GM21423 (cell line): ENCODE measurements at regions not wholly inside any gene's neighbourhood (a gene's known extent, or its start where the extent isn't known, plus 50 kb on each side); places are given as distances from the start of the nearest gene placed in this dataset.
"Not testable (repeated sequence)": the region's sequence is repeated elsewhere in the genome, so short reads cannot be mapped to it uniquely, and the experiment has no call there.

Experiments
- ATAC-seq: cut with Tn5 transposase; IDR thresholded peaks from one replicate; pipeline ENCODE4 v1.9.1; 2021; ENCODE audit warnings: mild to moderate bottlenecking, moderate library complexity; ENCODE audit not compliant: unreplicated experiment

DNA sequence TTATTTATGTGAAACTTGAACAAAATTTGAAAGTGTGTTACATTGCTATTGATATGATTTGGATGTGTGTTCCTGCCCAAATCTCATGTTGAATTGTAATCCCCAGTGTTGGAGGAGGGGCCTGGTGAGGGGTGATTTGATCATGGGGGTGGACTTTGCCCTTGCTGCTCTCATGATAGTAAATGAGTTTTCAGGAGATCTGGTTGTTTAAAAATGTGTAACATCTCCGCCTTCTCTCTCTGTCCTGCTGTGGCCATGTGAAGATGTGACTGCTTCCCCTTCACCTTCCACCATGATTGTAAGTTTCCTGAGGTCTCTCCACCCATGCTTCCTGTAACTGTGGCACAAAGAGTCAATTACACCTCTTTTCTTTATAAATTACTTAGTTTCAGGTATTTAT is 1731.0 kb downstream of the SLITRK5 start:
- ATAC-seq: no peak

DNA sequence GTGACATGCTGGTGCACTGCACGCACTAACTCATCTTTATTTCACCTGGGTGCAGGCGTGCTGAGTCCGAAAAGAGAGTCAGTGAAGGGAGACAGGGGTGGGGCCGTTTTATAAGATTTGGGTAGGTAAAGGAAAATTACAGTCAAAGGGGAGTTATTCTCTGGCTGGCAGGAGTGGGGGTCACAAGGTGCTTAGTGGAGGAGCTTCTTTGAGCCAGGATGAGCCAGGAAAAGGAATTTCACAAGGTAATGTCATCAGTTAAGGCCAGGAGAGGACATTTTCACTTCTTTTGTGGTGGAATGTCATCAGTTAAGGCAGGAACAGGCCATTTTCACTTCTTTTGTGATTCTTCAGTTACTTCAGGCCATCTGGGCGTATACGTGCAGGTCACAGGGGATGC is 1734.9 kb downstream of the SLITRK5 start:
- ATAC-seq: not testable (repeated sequence)

DNA sequence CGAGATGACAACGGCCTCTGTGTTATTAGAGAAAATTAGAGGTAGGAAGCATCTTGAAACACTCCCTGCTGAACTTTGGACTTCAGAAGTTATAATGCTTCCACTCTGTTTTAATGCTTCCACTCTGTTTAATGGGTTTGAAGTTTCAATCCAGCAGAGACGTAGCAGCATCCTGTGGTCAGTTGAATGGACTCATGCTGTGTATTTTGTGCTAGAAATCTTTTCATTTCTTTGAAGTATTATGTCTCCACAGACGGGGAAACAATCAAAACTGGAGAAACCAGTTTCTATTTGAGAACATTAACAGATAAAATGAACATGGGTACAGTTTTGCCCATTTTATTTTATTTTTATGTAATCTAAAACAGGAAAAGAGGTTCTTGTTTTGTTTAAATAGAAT is 1736.2 kb downstream of the SLITRK5 start:
- no peak for ATAC-seq

DNA sequence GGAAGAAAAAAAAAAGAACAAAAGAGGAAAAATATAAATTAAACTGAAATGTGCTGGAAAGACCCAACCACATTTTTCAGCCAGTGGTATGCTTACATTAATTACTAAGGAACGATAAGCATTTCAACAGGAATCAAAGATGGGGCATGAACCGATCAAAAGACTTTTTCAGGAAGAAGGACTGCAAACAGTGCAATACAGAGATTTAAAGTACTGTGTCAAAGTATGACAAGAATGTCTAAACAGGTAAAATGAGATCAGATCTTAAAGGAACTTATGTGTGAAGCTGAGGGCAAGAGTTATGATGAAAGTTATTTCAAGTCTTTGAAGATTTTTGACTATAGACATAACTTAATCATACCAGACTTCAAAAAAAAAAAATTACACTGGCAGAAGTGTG is 1761.8 kb downstream of the SLITRK5 start:
- ATAC-seq: no peak

DNA sequence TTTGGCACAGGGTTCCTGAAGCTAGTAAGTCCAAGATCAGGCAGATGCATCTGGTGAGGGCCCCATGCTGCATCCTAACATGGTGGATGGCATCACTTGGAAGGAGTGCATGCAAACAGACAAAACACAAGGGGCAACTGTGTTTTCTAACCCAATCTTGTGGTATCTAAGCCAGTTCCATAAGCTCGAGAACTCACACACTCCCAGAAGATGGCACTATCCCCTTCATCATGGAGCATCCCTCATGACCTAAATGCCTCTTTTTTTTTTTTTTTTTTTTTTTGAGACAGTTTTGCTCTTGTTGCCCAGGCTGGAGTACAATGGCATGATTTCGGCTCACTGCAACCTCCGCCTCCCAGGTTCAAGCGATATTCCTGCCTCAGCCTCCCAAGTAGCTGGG is 1763.5 kb downstream of the SLITRK5 start:
- not testable (repeated sequence) for ATAC-seq

DNA sequence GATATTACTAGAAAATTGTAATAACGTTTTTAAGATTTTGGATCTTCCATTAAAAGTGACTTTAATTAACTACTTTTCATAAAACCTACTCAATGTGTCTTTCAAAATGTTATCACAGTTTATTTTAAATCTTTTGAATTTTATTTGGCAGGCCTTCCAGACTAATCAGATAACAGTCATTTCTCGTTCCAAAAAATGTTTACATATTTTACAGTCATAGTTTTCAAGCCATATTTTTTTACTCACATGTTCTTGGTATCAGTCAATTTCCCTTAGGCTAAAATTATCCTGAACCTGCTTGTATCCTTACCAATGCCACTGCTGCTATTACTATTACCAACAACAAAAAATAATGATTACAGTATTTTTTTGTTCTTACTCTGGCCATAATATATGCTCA is 1783.5 kb downstream of the SLITRK5 start:
- no peak for ATAC-seq

DNA sequence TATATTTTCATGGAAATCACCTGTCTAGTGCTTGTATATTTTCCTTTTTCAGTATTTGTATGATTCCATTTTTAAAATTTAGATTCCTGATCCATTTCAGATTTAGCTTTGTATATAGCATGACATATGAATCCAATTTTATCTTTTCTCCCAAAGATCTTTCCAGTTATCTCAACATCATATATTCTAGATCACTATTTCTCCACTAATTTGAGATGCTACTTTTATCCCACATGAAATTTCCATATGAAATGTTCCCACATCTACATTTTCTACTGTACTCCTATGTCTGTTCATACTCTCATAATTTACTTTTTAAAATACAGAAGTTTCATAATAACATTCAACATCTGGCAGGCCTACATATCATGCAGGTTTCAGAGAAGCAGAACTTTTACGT is 1784.1 kb downstream of the SLITRK5 start:
- no peak for ATAC-seq

DNA sequence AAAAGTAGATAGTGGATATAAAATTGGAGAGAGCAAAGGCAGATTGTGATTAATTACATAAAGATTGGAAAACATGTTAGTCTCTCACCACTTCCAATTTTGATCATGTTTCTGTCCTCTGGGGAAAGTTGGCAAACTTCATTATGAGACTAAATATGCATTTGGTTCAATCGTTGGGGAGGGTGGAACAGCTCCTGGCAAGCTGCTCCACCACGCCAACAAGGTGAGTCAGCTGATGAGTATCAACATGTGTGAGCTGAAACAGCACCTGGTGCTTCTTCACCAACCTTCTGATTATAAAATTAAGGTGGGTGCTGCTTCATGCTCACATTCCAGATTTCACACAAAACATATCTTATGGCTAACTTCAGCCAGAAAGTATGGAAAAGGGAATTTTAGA is 1784.6 kb downstream of the SLITRK5 start:
- ATAC-seq: no peak

DNA sequence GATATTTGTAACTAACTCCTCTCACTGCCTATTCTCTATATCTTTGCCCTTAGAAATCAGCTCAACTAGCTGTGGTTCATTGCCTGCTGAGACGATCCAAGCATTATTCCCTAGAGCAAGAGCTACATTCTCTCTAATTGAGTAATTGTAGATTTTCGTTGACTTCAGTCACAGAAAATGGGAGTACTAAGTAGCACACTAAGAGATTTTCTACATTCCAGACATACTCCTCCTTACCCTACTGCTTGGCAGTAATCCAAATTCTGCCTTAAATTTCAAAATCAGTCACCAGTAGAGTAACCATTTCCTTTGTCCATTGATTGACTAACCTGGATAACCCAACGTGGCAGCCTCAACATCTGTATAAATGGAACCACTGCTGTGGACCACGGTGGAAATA is 1786.8 kb downstream of the SLITRK5 start:
- no peak for ATAC-seq

DNA sequence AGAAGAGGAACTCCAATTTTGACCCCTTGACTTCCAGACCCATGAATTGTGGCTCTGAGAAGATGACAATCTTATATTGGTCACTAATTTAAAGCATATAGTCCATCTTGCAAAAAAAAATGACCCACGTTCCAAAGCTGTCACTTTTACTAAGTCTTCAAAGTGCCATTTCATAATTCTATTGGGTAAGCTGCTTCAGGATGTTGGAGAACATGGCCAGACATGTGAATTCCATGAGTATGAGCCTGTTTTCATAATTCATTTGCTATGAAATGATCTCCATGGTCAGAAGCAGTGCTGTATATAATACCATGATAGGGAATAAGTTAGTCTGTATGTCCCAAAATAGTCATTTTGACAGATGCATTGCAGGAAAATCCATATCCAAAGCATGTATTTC is 1787.3 kb downstream of the SLITRK5 start:
- ATAC-seq: no peak

DNA sequence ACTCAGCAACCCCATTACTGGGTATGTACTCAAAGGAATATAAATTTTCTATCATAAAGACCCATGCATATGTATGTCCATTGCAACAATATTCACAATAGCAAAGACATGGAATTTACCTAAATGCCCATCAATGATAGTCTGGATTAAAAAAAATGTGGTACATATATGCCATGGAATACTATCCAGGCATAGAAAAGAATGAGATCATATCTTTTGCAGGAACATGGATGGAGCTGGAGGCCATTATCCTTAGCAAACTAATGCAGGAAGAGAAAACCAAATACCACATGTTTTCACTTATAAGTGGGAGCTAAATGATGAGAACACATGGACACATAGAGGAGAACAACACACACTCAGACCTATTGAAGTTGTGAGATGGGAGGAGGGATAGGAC is 1789.7 kb downstream of the SLITRK5 start:
- ATAC-seq: not testable (repeated sequence)

DNA sequence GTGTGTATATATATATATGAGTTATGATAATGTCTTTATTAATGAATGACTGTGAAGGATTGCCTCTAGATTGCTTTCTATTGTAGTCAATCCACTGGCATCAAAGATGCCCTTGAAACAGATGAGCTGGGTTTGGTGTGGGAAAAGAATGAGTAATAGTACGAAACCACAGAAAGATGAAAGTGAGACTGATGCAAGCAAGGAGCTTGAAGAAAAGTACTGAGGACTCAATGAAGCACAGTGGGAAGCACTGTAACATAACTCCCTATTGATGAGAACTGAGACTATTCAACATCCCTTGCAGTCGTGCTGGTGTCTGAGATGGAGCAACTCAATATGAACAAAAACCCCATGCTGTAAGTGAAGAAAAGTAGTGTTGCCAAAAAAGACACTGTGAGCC is 1794.2 kb downstream of the SLITRK5 start:
- peak; percentile 73 for ATAC-seq

DNA sequence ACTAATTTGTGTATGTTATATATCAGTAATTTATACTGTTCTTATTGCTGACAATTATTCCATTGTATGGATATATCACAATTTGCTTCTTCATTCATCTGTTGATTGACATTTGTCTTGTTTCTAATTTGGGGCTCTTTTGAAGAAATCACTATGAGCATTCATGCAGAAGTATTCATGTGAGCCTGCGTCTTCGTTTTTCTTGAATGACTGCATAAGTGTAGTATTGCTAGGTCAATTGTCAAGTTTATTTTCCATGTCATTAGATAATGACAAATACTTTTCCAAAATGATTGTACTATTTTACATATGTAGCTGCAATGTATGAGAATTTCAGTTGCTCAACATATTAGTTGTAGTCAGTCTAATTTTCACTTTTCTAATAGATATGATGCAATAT is 1796.9 kb downstream of the SLITRK5 start:
- ATAC-seq: no peak

DNA sequence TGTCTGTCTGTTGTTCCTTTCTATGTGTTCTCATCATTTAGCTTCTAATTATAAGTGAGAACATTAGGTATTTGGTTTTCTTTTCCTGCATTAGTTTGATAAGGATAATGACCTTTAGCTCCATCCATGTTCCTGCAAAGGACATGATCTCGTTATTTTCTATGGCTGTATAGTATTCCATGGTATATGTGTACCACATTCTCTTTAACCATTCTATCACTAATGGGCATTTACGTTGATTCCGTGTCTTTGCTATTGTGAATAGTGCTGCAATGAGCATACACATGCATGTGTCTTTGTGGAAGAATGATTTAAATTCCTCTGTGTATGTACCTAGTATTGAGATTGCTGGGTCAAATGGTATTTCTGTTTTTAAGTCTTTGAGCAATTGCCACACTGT is 1799.7 kb downstream of the SLITRK5 start:
- no peak for ATAC-seq

DNA sequence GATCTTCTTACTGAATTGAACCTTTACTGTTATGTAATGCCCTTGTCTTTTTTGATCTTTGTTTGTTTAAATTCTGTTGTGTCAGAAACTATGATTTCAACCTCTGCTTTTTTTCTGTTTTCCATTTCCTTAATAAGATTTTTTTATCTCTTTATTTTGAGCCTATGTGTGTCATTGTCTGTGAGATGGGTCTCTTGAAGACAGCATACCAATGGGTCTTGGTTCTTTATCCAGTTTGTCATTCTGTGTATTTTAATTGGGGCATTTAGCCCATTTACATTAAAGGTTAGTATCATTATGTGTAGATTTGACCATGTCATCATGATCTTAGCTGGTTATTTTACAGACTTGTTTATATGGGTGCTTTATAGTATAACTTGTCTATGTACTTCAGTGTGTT is 1803.3 kb downstream of the SLITRK5 start:
- ATAC-seq: no peak

DNA sequence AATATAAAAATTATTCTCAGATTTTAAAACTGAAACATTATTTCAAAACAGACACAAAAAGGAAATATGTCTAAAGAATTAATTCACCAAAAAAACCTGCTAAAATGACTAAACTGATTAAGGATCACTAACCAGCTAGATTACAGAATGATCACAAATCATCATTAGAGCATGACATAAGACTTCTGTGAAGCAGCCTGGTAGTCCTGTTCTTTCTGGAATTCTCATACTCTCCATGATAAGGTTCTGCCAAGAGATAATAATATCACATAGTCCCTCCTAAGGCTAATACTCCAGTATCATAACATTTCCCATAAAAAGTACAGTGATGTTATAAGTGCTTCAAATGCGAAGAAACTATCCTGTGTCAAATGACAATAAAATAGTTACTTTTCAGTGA is 1814.9 kb downstream of the SLITRK5 start:
- ATAC-seq: no peak

DNA sequence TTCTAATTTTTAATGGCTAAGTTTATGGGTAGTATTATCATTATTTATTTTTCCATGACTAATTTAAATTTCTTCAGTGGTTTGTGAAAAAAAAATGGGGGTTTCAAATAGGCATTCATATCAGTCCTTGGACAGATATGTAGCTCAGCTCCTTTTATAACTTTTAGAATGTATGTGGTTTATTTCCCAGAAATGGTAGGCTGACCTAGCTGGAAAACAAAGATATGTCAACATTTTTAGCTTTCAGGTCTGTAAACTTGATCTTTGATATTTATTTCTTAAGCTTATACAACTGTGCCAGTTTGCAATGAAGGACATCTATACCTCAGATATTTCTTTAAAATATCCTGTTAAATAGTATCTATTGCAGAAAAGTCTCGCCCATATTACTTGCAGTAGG is 1815.5 kb downstream of the SLITRK5 start:
- no peak for ATAC-seq

DNA sequence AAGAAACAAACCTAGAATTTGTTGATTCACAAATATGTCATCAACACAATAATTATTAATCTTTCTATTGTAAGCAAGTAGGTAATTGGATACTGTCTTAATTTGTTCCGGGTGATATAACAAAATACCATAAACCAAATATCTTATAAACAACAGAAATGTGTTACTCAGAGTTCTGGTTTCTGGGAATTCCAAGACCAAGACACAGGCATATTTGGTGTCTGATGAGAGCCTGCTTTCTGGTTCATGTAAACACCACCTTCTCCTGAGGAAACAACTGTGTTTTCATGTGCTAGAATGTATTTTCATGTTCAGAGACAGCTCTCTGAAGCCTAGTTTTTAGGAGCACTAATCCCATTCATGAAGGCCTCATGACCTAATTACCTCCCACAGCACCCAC is 1819.5 kb downstream of the SLITRK5 start:
- no peak for ATAC-seq

DNA sequence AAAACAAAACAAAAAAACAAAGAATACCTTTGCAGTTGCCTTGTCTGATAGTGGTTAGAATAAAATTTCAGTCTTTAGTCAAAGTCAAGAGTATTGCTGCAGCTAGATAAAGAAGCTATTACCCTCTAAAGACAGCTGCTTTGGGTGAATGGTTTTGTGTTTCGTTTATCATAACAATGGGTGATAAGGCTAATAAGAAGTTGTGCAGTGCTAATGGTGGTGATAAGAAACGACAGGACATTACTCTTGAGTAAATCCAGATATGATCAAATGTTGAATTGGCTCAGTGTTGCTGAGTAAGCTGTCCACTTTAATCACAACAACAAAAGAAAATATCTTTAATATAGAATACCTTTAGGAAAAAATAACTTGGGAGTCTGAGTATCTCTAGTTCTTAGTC is 1825.3 kb downstream of the SLITRK5 start:
- ATAC-seq: no peak

DNA sequence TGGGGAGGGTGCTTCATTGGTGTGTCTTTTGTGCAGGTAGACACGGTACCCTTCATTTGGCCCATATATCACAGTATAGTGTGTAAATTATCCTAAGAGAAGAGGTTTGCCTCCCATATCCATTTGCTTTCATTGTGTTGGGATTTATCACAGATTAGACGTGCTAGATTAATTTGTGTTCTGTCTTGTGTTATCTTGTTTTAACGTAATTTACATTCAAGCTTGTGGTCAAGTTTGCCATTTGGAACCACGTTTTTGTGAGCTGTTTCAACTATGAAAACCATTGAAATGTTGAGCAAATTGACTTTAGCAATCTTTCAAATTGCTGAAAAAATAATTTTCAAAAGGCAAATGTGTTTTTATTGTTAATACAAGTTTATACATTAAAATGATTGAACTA is 1826.5 kb downstream of the SLITRK5 start:
- no peak for ATAC-seq

DNA sequence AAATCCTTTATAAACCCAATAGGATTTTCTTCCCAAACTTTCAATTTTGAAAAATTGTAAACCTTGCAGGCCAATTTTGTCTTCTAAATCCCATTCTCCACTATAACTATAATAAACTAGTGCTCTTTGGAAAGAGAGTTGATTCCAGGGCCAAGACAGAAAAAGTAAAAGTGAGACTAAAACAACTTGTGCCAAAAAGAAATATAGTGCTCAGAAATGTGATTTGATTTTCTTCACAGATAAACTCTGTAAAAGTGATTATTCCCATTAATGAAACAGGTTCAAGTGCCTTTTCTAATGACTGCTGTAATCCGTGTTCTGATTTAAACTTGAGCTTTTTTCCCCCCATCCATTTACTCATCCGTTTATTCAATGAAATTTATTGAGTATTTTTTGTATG is 1831.1 kb downstream of the SLITRK5 start:
- no peak for ATAC-seq

DNA sequence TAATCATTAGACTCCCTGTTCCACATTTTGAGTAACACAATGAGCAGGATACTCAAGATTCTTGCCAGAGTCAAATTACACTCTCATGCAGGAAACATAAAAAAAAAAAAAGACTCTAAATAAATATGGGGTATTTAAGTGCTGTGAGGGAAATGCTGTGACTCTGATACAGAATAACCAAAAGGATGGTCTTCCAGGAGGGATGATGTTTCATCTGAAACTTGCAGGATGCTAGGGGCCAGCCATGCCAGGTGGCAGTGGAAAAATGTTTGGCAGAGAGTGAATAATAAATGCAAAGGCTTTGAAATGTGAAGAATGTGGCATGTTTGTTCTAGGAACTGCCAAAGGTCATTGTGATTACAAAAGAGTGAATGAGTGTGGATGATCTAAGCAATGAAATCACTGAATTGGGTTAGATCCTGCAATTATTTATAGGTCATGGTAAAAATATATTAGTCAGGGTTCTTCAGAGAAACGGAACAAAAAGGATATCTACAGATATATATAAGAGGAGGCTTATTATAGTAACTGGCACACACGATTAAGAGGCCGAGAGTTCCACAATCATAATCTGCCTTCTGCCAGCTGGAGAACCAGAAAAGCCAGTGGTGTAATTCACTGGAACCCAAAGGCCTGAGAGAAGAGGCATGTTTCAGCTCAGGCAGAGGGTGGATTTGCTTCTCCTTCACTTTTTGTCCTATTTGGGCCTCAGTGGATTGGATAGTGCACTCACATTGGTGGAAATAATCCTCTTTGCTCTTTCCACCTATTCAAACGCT is 1832.8 kb upstream of the MIR17HG start:
- no peak for ATAC-seq

DNA sequence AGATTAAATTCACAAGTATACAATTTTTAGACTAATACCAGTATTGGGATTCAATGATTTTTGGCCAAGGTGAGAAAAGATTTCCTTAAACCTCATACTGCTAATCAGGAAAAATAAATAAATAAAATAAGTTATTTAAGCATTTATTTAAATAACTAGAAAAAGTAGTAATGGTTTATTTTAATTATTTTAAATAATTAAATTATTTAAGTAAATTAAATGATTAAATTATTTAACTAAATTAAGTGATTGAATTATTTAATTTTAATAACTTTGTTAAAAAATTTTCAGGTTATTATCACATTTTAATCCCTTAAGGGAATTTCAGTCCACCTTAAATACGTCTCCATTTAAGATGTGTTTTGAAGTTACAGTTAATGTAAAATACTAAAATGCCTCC is 1831.5 kb upstream of the MIR17HG start:
- no peak for ATAC-seq
